ENCODE measurements at regions not wholly inside any gene's neighbourhood (a gene's known extent, or its start where the extent isn't known, plus 50 kb on each side); places are given as distances from the start of the nearest gene placed in this dataset.
A peak's percentile ranks its signal among the peaks of the same experiment; 100 is the strongest.

- H3K4me1 Mint-ChIP-seq, result no peaks in the 10 kb centered on the region
- H3K9me3 Mint-ChIP-seq, result no peaks in the 10 kb centered on the region
- no peak overlapping the region for H3K4me3 Mint-ChIP-seq
- ATAC-seq (no peak), DNase-seq (ENCODE audit: low spot score in 2 of 2) (no peak)
- H3K27ac Mint-ChIP-seq, result no peak overlapping the region
- H3K36me3 Mint-ChIP-seq, result no peaks in the 10 kb centered on the region
Measured at GRCh38 chr10:132132421-132132841, 54.3 kb upstream of the DPYSL4 start.

- DNase-seq (ENCODE audit: low spot score in 2 of 2), result no peak
- Mint-ChIP-seq H3K27ac (no peak overlapping the region), H3K4me1 (no peaks in the 10 kb centered on the region), H3K9me3 (no peaks in the 10 kb centered on the region), H3K4me3 (no peak overlapping the region), H3K36me3 (no peaks in the 10 kb centered on the region)
- ATAC-seq, result peak; percentile 24
Measured at GRCh38 chr10:132133005-132133404, 53.7 kb upstream of the DPYSL4 start.

GRCh38 chr10:132133449-132134240, 53.1 kb upstream of the DPYSL4 start:
- Mint-ChIP-seq H3K27ac (no peak overlapping the region), H3K4me1 (no peaks in the 10 kb centered on the region)
- ATAC-seq, result no peak

GRCh38 chr10:132134241-132135052, 52.3 kb upstream of the DPYSL4 start:
- Mint-ChIP-seq H3K4me1 (no peaks in the 10 kb centered on the region), H3K4me3 (no peak overlapping the region), H3K9me3 (no peaks in the 10 kb centered on the region), H3K36me3 (no peaks in the 10 kb centered on the region), H3K27ac (no peak overlapping the region)
- DNase-seq (ENCODE audit: low spot score in 2 of 2), result no peak
- ATAC-seq, result no peak

More at GRCh38 chr10:132133449-132134240, 53.1 kb upstream of the DPYSL4 start:
- DNase-seq (ENCODE audit: low spot score in 2 of 2), result no peak
- H3K4me3 Mint-ChIP-seq, result no peak overlapping the region
- no peaks in the 10 kb centered on the region for H3K9me3 Mint-ChIP-seq
- no peaks in the 10 kb centered on the region for H3K36me3 Mint-ChIP-seq

- H3K27ac Mint-ChIP-seq, result no peak overlapping the region
- no peak for DNase-seq (ENCODE audit: low spot score in 2 of 2)
- no peaks in the 10 kb centered on the region for H3K9me3 Mint-ChIP-seq
- ATAC-seq, result no peak
- no peaks in the 10 kb centered on the region for H3K36me3 Mint-ChIP-seq
- no peak overlapping the region for H3K4me3 Mint-ChIP-seq
- H3K4me1 Mint-ChIP-seq, result no peaks in the 10 kb centered on the region
Measured at GRCh38 chr10:132135053-132135872, 51.5 kb upstream of the DPYSL4 start.

GRCh38 chr10:132136097-132136521, 50.6 kb upstream of the DPYSL4 start:
- no peak overlapping the region for H3K4me3 Mint-ChIP-seq
- H3K4me1 Mint-ChIP-seq, result no peaks in the 10 kb centered on the region
- no peak overlapping the region for H3K27ac Mint-ChIP-seq
- no peak for ATAC-seq
- no peaks in the 10 kb centered on the region for H3K9me3 Mint-ChIP-seq
- H3K36me3 Mint-ChIP-seq, result no peaks in the 10 kb centered on the region
- no peak for DNase-seq (ENCODE audit: low spot score in 2 of 2)

- H3K9me3 Mint-ChIP-seq, result no peaks in the 10 kb centered on the region
- no peak overlapping the region for H3K4me3 Mint-ChIP-seq
- no peak overlapping the region for H3K27ac Mint-ChIP-seq
- ATAC-seq (no peak), DNase-seq (ENCODE audit: low spot score in 2 of 2) (no peak)
- H3K4me1 Mint-ChIP-seq, result no peaks in the 10 kb centered on the region
- H3K36me3 Mint-ChIP-seq, result no peaks in the 10 kb centered on the region
Measured at GRCh38 chr10:132136689-132137088, 50.1 kb upstream of the DPYSL4 start.

Data from stimulated activated effector memory CD8-positive, alpha-beta T cell treated with anti-CD3 and anti-CD28 coated beads, Interleukin-12 subunit alpha, Interleukin-12 subunit beta, amount 100 ng/mL, for 72 hours (primary cell).